ENCODE measurements at regions not wholly inside any gene's neighbourhood (a gene's known extent, or its start where the extent isn't known, plus 50 kb on each side); places are given as distances from the start of the nearest gene placed in this dataset.

DNA sequence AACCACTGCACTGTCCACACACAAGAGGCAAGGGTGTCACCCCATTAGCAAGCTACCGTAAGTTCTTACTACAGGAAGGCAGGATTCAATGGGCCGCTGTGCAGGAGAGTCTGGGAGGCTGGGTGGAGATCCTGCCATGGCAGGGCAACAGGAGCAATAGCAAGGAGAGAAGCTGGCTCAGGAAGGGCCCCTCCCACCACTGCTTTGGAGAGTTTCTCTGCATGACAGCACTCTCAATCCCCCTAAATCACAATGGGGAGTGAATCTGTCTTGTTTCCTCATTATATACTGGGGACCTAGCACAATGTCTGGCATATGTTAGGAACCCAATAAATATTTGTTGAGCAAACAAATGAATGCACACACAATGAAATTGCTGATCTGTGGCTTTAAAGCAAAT lies 83.2 kb upstream of the SFMBT2 start:
- no peak overlapping the region for H3K4me3 ChIP-seq (ENCODE audit: low read length)
- TF ChIP-seq, protein P1, sequence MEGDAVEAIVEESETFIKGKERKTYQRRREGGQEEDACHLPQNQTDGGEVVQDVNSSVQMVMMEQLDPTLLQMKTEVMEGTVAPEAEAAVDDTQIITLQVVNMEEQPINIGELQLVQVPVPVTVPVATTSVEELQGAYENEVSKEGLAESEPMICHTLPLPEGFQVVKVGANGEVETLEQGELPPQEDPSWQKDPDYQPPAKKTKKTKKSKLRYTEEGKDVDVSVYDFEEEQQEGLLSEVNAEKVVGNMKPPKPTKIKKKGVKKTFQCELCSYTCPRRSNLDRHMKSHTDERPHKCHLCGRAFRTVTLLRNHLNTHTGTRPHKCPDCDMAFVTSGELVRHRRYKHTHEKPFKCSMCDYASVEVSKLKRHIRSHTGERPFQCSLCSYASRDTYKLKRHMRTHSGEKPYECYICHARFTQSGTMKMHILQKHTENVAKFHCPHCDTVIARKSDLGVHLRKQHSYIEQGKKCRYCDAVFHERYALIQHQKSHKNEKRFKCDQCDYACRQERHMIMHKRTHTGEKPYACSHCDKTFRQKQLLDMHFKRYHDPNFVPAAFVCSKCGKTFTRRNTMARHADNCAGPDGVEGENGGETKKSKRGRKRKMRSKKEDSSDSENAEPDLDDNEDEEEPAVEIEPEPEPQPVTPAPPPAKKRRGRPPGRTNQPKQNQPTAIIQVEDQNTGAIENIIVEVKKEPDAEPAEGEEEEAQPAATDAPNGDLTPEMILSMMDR (IDR thresholded peaks at IDR 0.05): no peak
- ChIA-PET CTCF (no interaction called here), POLR2A (interaction anchor here (0.7 to 2.3 kb wide), 3 partner anchors 9 to 16 kb away, joined by 4 to 16 read pairs (median 5); no protein-coding TSS in a partner anchor)
- peaks cover 69% of the 10 kb centered on the region for H3K4me1 Mint-ChIP-seq (ENCODE audit: low read depth)
- no peaks in the 10 kb centered on the region for H3K9me3 ChIP-seq (ENCODE audit: control insufficient read depth in 1 of 2, insufficient read depth in 1 of 2, low read length in 2 of 2)
- H3K27me3 Mint-ChIP-seq: no peaks in the 10 kb centered on the region
- no peak overlapping the region for H3K4me3 Mint-ChIP-seq
- no peak overlapping the region for H3K27ac Mint-ChIP-seq
- intact Hi-C loops (cut with DNase I, micrococcal nuclease): no loop called here
- no peaks in the 10 kb centered on the region for H3K36me3 ChIP-seq (ENCODE audit: insufficient read depth, low read length)
- peaks cover 29% of the 10 kb centered on the region for H3K4me1 ChIP-seq (ENCODE audit: insufficient read depth, low read length)
- H3K27me3 ChIP-seq (ENCODE audit: control insufficient read depth in 1 of 2, insufficient read depth in 2 of 2, low read length in 2 of 2): no peaks in the 10 kb centered on the region
- H3K36me3 Mint-ChIP-seq (ENCODE audit: low read depth): no peaks in the 10 kb centered on the region
- no peak overlapping the region for H3K27ac ChIP-seq (ENCODE audit: low read depth in 1 of 2, low read length in 2 of 2)
- H3K9me3 Mint-ChIP-seq: peaks cover 5% of the 10 kb centered on the region
- DNase-seq: no peak
- ATAC-seq (ENCODE audit: poor library complexity): no peak

DNA sequence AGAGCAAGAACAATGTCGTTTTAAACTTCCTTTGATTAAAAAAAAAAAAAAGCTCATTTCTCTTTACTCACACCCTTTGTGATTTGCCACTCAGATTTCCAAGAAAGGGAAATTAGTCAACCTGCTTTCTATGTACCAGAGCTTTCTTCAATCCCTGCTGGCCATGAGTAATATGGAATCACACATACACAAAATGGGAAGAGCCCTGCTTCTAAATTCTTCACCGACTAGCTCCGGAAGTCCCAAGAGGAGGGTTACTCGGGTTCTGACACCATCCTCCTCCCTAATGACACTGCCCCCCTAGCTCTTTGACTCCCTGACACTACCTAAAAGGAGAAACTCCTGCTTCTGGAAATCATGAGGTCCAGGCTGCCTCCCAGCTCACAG lies 81.8 kb upstream of the SFMBT2 start:
- no peaks in the 10 kb centered on the region for H3K9me3 ChIP-seq (ENCODE audit: control insufficient read depth in 1 of 2, insufficient read depth in 1 of 2, low read length in 2 of 2)
- H3K4me3 ChIP-seq (ENCODE audit: low read length): no peak overlapping the region
- Mint-ChIP-seq H3K4me1 (ENCODE audit: low read depth) (peaks cover 76% of the 10 kb centered on the region), H3K27ac (peak overlapping the region; percentile 15), H3K27me3 (no peaks in the 10 kb centered on the region), H3K9me3 (peaks cover 5% of the 10 kb centered on the region), H3K36me3 (ENCODE audit: low read depth) (no peaks in the 10 kb centered on the region), H3K4me3 (no peak overlapping the region)
- DNase-seq (no peak), ATAC-seq (ENCODE audit: poor library complexity) (no peak)
- no peaks in the 10 kb centered on the region for H3K27me3 ChIP-seq (ENCODE audit: control insufficient read depth in 1 of 2, insufficient read depth in 2 of 2, low read length in 2 of 2)
- CTCF ChIA-PET: interaction anchor here (0.6 kb wide), 1 partner anchor 406 kb away, joined by 4 read pairs; no protein-coding TSS in a partner anchor
- no peaks in the 10 kb centered on the region for H3K36me3 ChIP-seq (ENCODE audit: insufficient read depth, low read length)
- intact Hi-C loops (cut with DNase I, micrococcal nuclease): no loop called here
- H3K27ac ChIP-seq (ENCODE audit: low read depth in 1 of 2, low read length in 2 of 2): no peak overlapping the region
- TF ChIP-seq, protein P1 (IDR thresholded peaks at IDR 0.05): no peak
- POLR2A ChIA-PET: interaction anchor here (1.0 to 1.9 kb wide), 4 partner anchors 8 to 325 kb away, joined by 3 to 16 read pairs (median 4); partner anchors contain the start of gene TAF3
- H3K4me1 ChIP-seq (ENCODE audit: insufficient read depth, low read length): peaks cover 32% of the 10 kb centered on the region

DNA sequence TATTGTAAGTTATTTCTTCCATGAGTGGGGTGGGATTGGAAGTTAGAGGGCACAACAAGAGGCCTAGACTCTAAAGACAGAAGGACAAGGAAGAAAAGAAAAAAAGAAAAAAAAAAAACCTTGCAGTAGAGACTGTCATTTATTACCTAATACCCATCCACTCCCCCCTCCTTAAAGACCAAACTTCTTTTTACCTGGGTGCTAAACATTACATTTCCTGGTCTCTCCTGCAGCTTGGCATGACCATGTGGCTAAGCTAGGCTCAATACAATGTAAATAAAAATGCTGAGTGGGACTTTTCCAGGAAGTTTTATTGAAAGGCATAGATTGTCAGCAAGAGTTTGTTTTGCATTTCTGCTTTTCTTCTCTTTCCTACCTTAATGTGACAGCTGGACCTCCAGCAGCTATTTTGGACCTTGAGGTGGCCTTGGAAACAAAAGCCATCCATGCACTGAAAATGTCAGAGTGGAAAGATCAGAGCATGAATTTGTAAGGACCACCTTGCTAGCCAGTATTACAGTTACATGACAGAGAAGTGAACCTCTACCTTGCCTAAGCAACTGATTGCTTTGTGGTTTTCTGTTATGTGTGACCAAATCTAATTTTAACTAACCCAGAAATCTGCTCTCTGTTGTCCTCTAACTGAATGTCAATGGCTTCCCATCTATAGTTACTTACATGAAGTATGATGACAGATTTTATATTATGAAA lies 81.3 kb upstream of the SFMBT2 start:
- peak overlapping the region; percentile 15 for H3K27ac Mint-ChIP-seq
- Histone ChIP-seq H3K36me3 (ENCODE audit: insufficient read depth, low read length) (no peaks in the 10 kb centered on the region), H3K4me3 (ENCODE audit: low read length) (no peak overlapping the region), H3K4me1 (ENCODE audit: insufficient read depth, low read length) (peaks cover 32% of the 10 kb centered on the region), H3K9me3 (ENCODE audit: control insufficient read depth in 1 of 2, insufficient read depth in 1 of 2, low read length in 2 of 2) (no peaks in the 10 kb centered on the region), H3K27me3 (ENCODE audit: control insufficient read depth in 1 of 2, insufficient read depth in 2 of 2, low read length in 2 of 2) (no peaks in the 10 kb centered on the region), H3K27ac (ENCODE audit: low read depth in 1 of 2, low read length in 2 of 2) (peak overlapping the region in 1 of 2 donors; percentile 18)
- peaks cover 81% of the 10 kb centered on the region for H3K4me1 Mint-ChIP-seq (ENCODE audit: low read depth)
- no peaks in the 10 kb centered on the region for H3K36me3 Mint-ChIP-seq (ENCODE audit: low read depth)
- no peaks in the 10 kb centered on the region for H3K27me3 Mint-ChIP-seq
- POLR2A ChIA-PET: interaction anchor here (1.2 to 1.9 kb wide), 3 partner anchors 8 to 14 kb away, joined by 3 to 16 read pairs (median 6); no protein-coding TSS in a partner anchor
- peaks cover 5% of the 10 kb centered on the region for H3K9me3 Mint-ChIP-seq
- CTCF ChIA-PET: no interaction called here
- intact Hi-C loops (cut with DNase I, micrococcal nuclease): no loop called here
- DNase-seq: no peak
- TF ChIP-seq, protein P1 (IDR thresholded peaks at IDR 0.05): no peak
- H3K4me3 Mint-ChIP-seq: no peak overlapping the region
- no peak for ATAC-seq (ENCODE audit: poor library complexity)

Data from CD4-positive, alpha-beta T cell (primary cell).